ENCODE measurements at regions not wholly inside any gene's neighbourhood (a gene's known extent, or its start where the extent isn't known, plus 50 kb on each side); places are given as distances from the start of the nearest gene placed in this dataset.

DNA sequence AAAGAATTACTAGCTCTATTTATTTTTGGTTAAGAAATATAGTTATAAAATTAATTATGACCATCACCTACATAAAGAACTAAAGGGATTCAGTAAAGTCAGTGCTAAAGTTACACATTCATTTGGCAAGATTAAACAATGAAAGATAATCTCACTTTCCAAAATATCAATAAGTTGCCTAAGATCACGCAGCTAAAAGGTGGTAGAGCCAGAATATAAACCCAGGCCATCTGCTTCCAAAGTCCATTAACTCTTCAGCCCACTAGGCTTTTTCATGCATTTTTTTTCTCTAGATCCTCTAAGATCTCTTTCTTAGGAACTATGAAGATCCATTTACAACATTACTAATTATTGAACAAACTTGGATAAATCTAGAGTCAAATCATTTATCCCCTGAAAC is 66.6 kb upstream of the RND3 start:
- TF ChIP-seq, protein P1, sequence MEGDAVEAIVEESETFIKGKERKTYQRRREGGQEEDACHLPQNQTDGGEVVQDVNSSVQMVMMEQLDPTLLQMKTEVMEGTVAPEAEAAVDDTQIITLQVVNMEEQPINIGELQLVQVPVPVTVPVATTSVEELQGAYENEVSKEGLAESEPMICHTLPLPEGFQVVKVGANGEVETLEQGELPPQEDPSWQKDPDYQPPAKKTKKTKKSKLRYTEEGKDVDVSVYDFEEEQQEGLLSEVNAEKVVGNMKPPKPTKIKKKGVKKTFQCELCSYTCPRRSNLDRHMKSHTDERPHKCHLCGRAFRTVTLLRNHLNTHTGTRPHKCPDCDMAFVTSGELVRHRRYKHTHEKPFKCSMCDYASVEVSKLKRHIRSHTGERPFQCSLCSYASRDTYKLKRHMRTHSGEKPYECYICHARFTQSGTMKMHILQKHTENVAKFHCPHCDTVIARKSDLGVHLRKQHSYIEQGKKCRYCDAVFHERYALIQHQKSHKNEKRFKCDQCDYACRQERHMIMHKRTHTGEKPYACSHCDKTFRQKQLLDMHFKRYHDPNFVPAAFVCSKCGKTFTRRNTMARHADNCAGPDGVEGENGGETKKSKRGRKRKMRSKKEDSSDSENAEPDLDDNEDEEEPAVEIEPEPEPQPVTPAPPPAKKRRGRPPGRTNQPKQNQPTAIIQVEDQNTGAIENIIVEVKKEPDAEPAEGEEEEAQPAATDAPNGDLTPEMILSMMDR (IDR thresholded peaks at IDR 0.05), result no peak
- TF ChIP-seq POLR2AphosphoS5 (IDR thresholded peaks at IDR 0.05) (no peak), POLR2A (IDR thresholded peaks at IDR 0.05) (no peak), EP300 (IDR thresholded peaks at IDR 0.05) (no peak)

Measured in gastroesophageal sphincter (tissue), 3 donors.